ENCODE measurements at regions not wholly inside any gene's neighbourhood (a gene's known extent, or its start where the extent isn't known, plus 50 kb on each side); places are given as distances from the start of the nearest gene placed in this dataset.
A peak's percentile ranks its signal among the peaks of the same experiment; 100 is the strongest.

DNA sequence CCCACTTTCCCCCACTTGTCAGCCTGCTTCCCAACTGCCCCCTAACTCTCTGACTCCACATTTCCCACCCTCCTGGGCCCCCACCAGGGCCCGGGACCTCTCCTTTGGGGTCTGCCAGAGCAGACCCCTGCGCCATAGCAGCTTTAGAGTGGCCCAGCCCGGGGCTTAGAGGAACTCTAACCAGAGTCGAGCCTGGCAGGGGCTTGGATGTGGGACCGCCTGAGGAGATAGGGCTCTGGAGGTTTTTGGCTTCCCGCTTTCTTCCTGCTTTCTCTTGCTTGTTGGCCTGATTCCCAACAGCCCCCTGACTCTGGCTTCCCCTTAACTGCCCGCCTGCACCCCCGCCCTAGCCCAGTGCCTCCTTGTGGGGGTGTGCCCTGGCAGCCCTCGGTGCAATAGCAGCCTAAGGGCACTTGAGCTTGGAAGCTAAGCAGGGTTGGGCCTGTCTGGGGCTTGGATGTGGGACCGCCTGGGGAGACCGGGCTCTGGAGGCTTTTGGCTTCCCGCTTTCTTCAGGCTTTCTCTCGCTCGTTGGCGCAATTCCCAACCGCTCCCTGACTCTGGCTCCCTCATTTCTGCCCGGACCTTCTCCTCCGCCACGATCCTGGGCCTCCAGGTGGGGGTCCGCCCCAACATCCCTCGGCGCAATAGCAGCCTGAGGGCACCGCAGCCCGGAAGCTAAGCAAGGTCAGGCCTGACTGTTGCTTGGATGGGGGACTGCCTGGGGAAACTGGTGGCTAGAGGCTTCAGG is 2292.0 kb downstream of the TP53TG3F start:
- no peak for TF ChIP-seq EZH2 (IDR thresholded peaks at IDR 0.05; ENCODE audit: low read length)
- no peak for TF ChIP-seq CTCF (optimal IDR thresholded peaks at IDR 0.05 in 1 of 3, IDR thresholded peaks at IDR 0.05 in 1 of 3, conservative IDR thresholded peaks at IDR 0.05 in 1 of 3; ENCODE audit: extremely low read depth in 1 of 3, insufficient read depth in 2 of 3, low read length in 3 of 3)
- peak; percentile 4 for DNase-seq (ENCODE audit: low read depth, low spot score)
- Histone ChIP-seq H3K4me3 (ENCODE audit: control insufficient read depth in 2 of 3, extremely low read depth in 1 of 3, insufficient read depth in 2 of 3, low read depth in 1 of 3, low read length in 3 of 3) (no peak overlapping the region), H3K27ac (ENCODE audit: control insufficient read depth, insufficient read depth, low read length) (no peak overlapping the region), H3K27me3 (ENCODE audit: control insufficient read depth, extremely low read depth, insufficient read depth, low read length) (no peaks in the 10 kb centered on the region), H3K9me3 (ENCODE audit: control insufficient read depth, low read depth, low read length) (no peaks in the 10 kb centered on the region), H4K20me1 (ENCODE audit: control insufficient read depth, extremely low read depth, insufficient read depth, low read length) (no peaks in the 10 kb centered on the region), H3K79me2 (ENCODE audit: control insufficient read depth, insufficient read depth, low read length) (no peaks in the 10 kb centered on the region), H3K9ac (ENCODE audit: control insufficient read depth, extremely low read depth, insufficient read depth, low read length) (peak overlapping the region; percentile 2), H3K36me3 (ENCODE audit: control insufficient read depth in 2 of 2, extremely low read depth in 1 of 2, insufficient read depth in 2 of 2, low read length in 2 of 2) (no peaks in the 10 kb centered on the region), H3K4me1 (ENCODE audit: control insufficient read depth, extremely low read depth, insufficient read depth, low read length) (peaks cover 5% of the 10 kb centered on the region), H2AFZ (ENCODE audit: control insufficient read depth, low read length) (peak overlapping the region; percentile 33), H3K4me2 (ENCODE audit: control insufficient read depth, extremely low read depth, insufficient read depth, low read depth, low read length) (no peak overlapping the region), H3K9me1 (ENCODE audit: control insufficient read depth, extremely low read depth, insufficient read depth, low read length) (no peaks in the 10 kb centered on the region)
- FAIRE-seq, result no peak
- dilution Hi-C loops (cut with MboI; ENCODE audit: extremely low pct_ligation_motif_present, low sequenced_read_pairs), result no loop called here

GRCh38 chr16:35752012-35752772 is 2292.8 kb downstream of the TP53TG3F start:
- Histone ChIP-seq H3K4me2 (ENCODE audit: control insufficient read depth, extremely low read depth, insufficient read depth, low read depth, low read length) (no peak overlapping the region), H3K27me3 (ENCODE audit: control insufficient read depth, extremely low read depth, insufficient read depth, low read length) (no peaks in the 10 kb centered on the region), H3K4me3 (ENCODE audit: control insufficient read depth in 2 of 3, extremely low read depth in 1 of 3, insufficient read depth in 2 of 3, low read depth in 1 of 3, low read length in 3 of 3) (no peak overlapping the region), H3K9me3 (ENCODE audit: control insufficient read depth, low read depth, low read length) (no peaks in the 10 kb centered on the region), H4K20me1 (ENCODE audit: control insufficient read depth, extremely low read depth, insufficient read depth, low read length) (no peaks in the 10 kb centered on the region), H3K36me3 (ENCODE audit: control insufficient read depth in 2 of 2, extremely low read depth in 1 of 2, insufficient read depth in 2 of 2, low read length in 2 of 2) (no peaks in the 10 kb centered on the region), H3K9me1 (ENCODE audit: control insufficient read depth, extremely low read depth, insufficient read depth, low read length) (no peaks in the 10 kb centered on the region), H3K79me2 (ENCODE audit: control insufficient read depth, insufficient read depth, low read length) (no peaks in the 10 kb centered on the region), H2AFZ (ENCODE audit: control insufficient read depth, low read length) (peak overlapping the region; percentile 33), H3K27ac (ENCODE audit: control insufficient read depth, insufficient read depth, low read length) (no peak overlapping the region), H3K9ac (ENCODE audit: control insufficient read depth, extremely low read depth, insufficient read depth, low read length) (peak overlapping the region; percentile 25), H3K4me1 (ENCODE audit: control insufficient read depth, extremely low read depth, insufficient read depth, low read length) (peaks cover 5% of the 10 kb centered on the region)
- dilution Hi-C loops (cut with MboI; ENCODE audit: extremely low pct_ligation_motif_present, low sequenced_read_pairs), result no loop called here
- DNase-seq (ENCODE audit: low read depth, low spot score) (no peak), FAIRE-seq (no peak)
- TF ChIP-seq CTCF (optimal IDR thresholded peaks at IDR 0.05 in 1 of 3, IDR thresholded peaks at IDR 0.05 in 1 of 3, conservative IDR thresholded peaks at IDR 0.05 in 1 of 3; ENCODE audit: extremely low read depth in 1 of 3, insufficient read depth in 2 of 3, low read length in 3 of 3) (peak in 1 of 3 experiments; percentile 39), EZH2 (IDR thresholded peaks at IDR 0.05; ENCODE audit: low read length) (no peak)

Measured in keratinocyte (primary cell).